KOPT-K1 (cell line): ENCODE measurements at regions not wholly inside any gene's neighbourhood (a gene's known extent, or its start where the extent isn't known, plus 50 kb on each side); places are given as distances from the start of the nearest gene placed in this dataset.

ENCODE experiments used
- H3K27ac ChIP-seq: fragments of 200-600 bp; sonication (generic); 2 replicates; pipeline ENCODE4 v1.5.1; 2016; ENCODE audit warnings: antibody characterized with exemption, mild to moderate bottlenecking, low read depth, low read length; ENCODE audit not compliant: poor library complexity, severe bottlenecking
- H3K36me3 ChIP-seq: fragments of 200-600 bp; sonication (generic); 2 replicates; pipeline ENCODE4 v1.5.1; 2017; ENCODE audit warnings: antibody characterized with exemption, mild to moderate bottlenecking, low read length, moderate library complexity; ENCODE audit not compliant: insufficient read depth
- H3K9me3 ChIP-seq: fragments of 200-600 bp; sonication (generic); 2 replicates; pipeline ENCODE4 v1.5.1; 2017; ENCODE audit warnings: antibody characterized with exemption, low read length, mild to moderate bottlenecking; ENCODE audit not compliant: insufficient read depth, poor library complexity, severe bottlenecking

- Histone ChIP-seq H3K36me3 (no peaks in the 10 kb centered on the region), H3K27ac (no peak overlapping the region), H3K9me3 (no peaks in the 10 kb centered on the region)
These were observed 281.6 kb upstream of the FMN2 start for GRCh38 chr1:239810061-239810481.

GRCh38 chr1:239811211-239811885, 280.3 kb upstream of the FMN2 start:
- H3K9me3 ChIP-seq: no peaks in the 10 kb centered on the region
- no peaks in the 10 kb centered on the region for H3K36me3 ChIP-seq
- no peak overlapping the region for H3K27ac ChIP-seq

- Histone ChIP-seq H3K27ac (no peak overlapping the region), H3K9me3 (no peaks in the 10 kb centered on the region), H3K36me3 (no peaks in the 10 kb centered on the region)
These were observed 279.1 kb upstream of the FMN2 start for GRCh38 chr1:239812580-239812979.

- Histone ChIP-seq H3K27ac (no peak overlapping the region), H3K9me3 (no peaks in the 10 kb centered on the region), H3K36me3 (no peaks in the 10 kb centered on the region)
These were observed 277.3 kb upstream of the FMN2 start for GRCh38 chr1:239814306-239814881.

- H3K27ac ChIP-seq: no peak overlapping the region
- H3K9me3 ChIP-seq: no peaks in the 10 kb centered on the region
- no peaks in the 10 kb centered on the region for H3K36me3 ChIP-seq
These were observed 276.6 kb upstream of the FMN2 start for GRCh38 chr1:239815074-239815473.

GRCh38 chr1:239816081-239816782, 275.5 kb upstream of the FMN2 start:
- Histone ChIP-seq H3K36me3 (no peaks in the 10 kb centered on the region), H3K27ac (no peak overlapping the region), H3K9me3 (no peaks in the 10 kb centered on the region)

- H3K27ac ChIP-seq: no peak overlapping the region
- no peaks in the 10 kb centered on the region for H3K9me3 ChIP-seq
- H3K36me3 ChIP-seq: no peaks in the 10 kb centered on the region
These were observed 274.4 kb upstream of the FMN2 start for GRCh38 chr1:239817276-239817675.

- Histone ChIP-seq H3K27ac (no peak overlapping the region), H3K9me3 (no peaks in the 10 kb centered on the region), H3K36me3 (no peaks in the 10 kb centered on the region)
These were observed 273.9 kb upstream of the FMN2 start for GRCh38 chr1:239817801-239818200.

- no peak overlapping the region for H3K27ac ChIP-seq
- H3K36me3 ChIP-seq: no peaks in the 10 kb centered on the region
- no peaks in the 10 kb centered on the region for H3K9me3 ChIP-seq
These were observed 272.6 kb upstream of the FMN2 start for GRCh38 chr1:239819096-239819495.

- Histone ChIP-seq H3K36me3 (no peaks in the 10 kb centered on the region), H3K27ac (no peak overlapping the region), H3K9me3 (no peaks in the 10 kb centered on the region)
These were observed 271.9 kb upstream of the FMN2 start for GRCh38 chr1:239819756-239820250.

GRCh38 chr1:239823852-239824251, 267.8 kb upstream of the FMN2 start:
- Histone ChIP-seq H3K36me3 (no peaks in the 10 kb centered on the region), H3K27ac (no peak overlapping the region), H3K9me3 (no peaks in the 10 kb centered on the region)

- Histone ChIP-seq H3K27ac (no peak overlapping the region), H3K9me3 (no peaks in the 10 kb centered on the region), H3K36me3 (no peaks in the 10 kb centered on the region)
These were observed 265.5 kb upstream of the FMN2 start for GRCh38 chr1:239826211-239826610.

- no peaks in the 10 kb centered on the region for H3K36me3 ChIP-seq
- no peak overlapping the region for H3K27ac ChIP-seq
- H3K9me3 ChIP-seq: no peaks in the 10 kb centered on the region
These were observed 264.9 kb upstream of the FMN2 start for GRCh38 chr1:239826736-239827135.

GRCh38 chr1:239829535-239829934, 262.1 kb upstream of the FMN2 start:
- H3K36me3 ChIP-seq: no peaks in the 10 kb centered on the region
- H3K27ac ChIP-seq: no peak overlapping the region
- H3K9me3 ChIP-seq: no peaks in the 10 kb centered on the region

- no peak overlapping the region for H3K27ac ChIP-seq
- no peaks in the 10 kb centered on the region for H3K9me3 ChIP-seq
- no peaks in the 10 kb centered on the region for H3K36me3 ChIP-seq
These were observed 259.9 kb upstream of the FMN2 start for GRCh38 chr1:239831577-239832355.
